ENCODE measurements at regions not wholly inside any gene's neighbourhood (a gene's known extent, or its start where the extent isn't known, plus 50 kb on each side); places are given as distances from the start of the nearest gene placed in this dataset.

DNA sequence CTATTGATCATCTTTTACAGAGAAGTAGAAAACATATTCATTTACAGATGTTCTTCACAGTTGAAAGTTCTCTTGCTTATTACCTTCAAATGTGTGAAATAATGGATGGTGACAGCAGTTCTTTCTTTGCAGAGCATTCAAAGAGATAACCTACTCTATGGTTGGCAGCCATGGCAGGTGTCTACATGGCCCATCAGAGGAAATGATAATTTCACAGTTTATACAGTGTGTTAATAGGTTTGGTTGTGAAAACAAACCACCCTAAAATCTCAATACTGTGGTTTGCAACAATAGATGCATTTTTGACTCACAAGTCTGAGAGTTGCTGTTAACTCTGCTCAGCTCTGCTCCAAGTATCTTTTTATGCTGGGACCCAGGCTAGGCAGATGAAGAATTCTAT, 241.2 kb upstream of the SAMSN1 start:
- TF ChIP-seq FOXM1 (IDR thresholded peaks at IDR 0.05; ENCODE audit: low read depth): no peak
- TF ChIP-seq CTCF (IDR thresholded peaks at IDR 0.05): no peak
- TF ChIP-seq SIN3A (IDR thresholded peaks at IDR 0.05; ENCODE audit: borderline replicate concordance, low read depth, low read length): no peak
- TF ChIP-seq TCF12 (IDR thresholded peaks at IDR 0.05): no peak

All from SK-N-SH (cell line).